Prostate gland (tissue), 2 donors: ENCODE measurements at regions not wholly inside any gene's neighbourhood (a gene's known extent, or its start where the extent isn't known, plus 50 kb on each side); places are given as distances from the start of the nearest gene placed in this dataset.

Experiments used
- POLR2A ChIP-seq: fragments of 450-650 bp; IDR thresholded peaks from one replicate; pipeline ENCODE4 v1.6.1; 2016; ENCODE audit warnings: antibody characterized with exemption, mild to moderate bottlenecking
- POLR2AphosphoS5 ChIP-seq: sonication (generic); formaldehyde crosslinking; IDR thresholded peaks from one replicate; pipeline ENCODE4 v1.6.1; 2017; ENCODE audit warnings: antibody characterized with exemption
- TF ChIP-seq, protein P1 (sequence below), 4 experiments: fragments of 200-600 bp in 2 of 4; fragments of 450-650 bp in 2 of 4; sonication (generic) in 2 of 4; IDR thresholded peaks; 1 replicate in 3 of 4; 2 replicates in 1 of 4; pipeline ENCODE4 v1.5.1; 2016 to 2019; ENCODE audit warnings: antibody characterized with exemption in 4 of 4, mild to moderate bottlenecking in 2 of 4, moderate library complexity in 2 of 4

DNA sequence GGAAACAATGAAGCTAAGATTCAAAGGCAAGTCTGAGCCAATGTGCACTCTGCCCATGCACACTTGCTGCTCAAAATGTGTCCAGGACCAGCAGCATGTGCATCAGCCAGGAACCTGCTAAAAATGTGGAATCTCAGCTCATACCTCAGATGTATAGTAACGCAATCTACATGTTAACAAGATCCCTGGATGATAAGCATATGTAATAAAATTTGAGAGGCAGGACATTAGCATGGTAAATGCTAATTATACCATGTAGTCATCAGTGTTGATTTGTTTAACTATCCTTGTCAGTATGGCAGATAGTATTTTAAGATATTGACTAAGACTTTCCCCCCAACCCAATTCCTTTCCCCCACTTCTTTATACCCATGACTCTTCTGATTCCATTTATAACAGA is 379.6 kb downstream of the TOX3 start:
- TF ChIP-seq, protein P1, sequence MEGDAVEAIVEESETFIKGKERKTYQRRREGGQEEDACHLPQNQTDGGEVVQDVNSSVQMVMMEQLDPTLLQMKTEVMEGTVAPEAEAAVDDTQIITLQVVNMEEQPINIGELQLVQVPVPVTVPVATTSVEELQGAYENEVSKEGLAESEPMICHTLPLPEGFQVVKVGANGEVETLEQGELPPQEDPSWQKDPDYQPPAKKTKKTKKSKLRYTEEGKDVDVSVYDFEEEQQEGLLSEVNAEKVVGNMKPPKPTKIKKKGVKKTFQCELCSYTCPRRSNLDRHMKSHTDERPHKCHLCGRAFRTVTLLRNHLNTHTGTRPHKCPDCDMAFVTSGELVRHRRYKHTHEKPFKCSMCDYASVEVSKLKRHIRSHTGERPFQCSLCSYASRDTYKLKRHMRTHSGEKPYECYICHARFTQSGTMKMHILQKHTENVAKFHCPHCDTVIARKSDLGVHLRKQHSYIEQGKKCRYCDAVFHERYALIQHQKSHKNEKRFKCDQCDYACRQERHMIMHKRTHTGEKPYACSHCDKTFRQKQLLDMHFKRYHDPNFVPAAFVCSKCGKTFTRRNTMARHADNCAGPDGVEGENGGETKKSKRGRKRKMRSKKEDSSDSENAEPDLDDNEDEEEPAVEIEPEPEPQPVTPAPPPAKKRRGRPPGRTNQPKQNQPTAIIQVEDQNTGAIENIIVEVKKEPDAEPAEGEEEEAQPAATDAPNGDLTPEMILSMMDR (IDR thresholded peaks at IDR 0.05), result no peak
- TF ChIP-seq POLR2A (no peak), POLR2AphosphoS5 (no peak)
